Common myeloid progenitor, CD34-positive (primary cell): ENCODE measurements at regions not wholly inside any gene's neighbourhood (a gene's known extent, or its start where the extent isn't known, plus 50 kb on each side); places are given as distances from the start of the nearest gene placed in this dataset.

Experiments used
- CTCF ChIA-PET: fragments of 350-600 bp; sonication (Branson Sonifier 250); formaldehyde crosslinking; loops from one replicate; lab custom pipeline; 2021; ENCODE audit warnings: antibody characterized with exemption; lab: Charles Lee
- POLR2A ChIA-PET: fragments of 350-600 bp; sonication (Branson Sonifier 250); formaldehyde crosslinking; loops from one replicate; lab custom pipeline; 2021; ENCODE audit warnings: antibody characterized with exemption; lab: Charles Lee
- DNase-seq, 3 donors: peaks; one replicate each; pipeline versions ENCODE4 v3.0.0 to v3.0.0-alpha.2; 2013
- H3K27ac ChIP-seq, 2 experiments: 1 replicate in 1 of 2; 2 replicates in 1 of 2; pipeline ENCODE4 v1.7.0; 2013; ENCODE audit warnings: inconsistent platforms in 2 of 2, low read length in 2 of 2, mild to moderate bottlenecking in 2 of 2, low read depth in 1 of 2, moderate library complexity in 1 of 2; ENCODE audit not compliant: severe bottlenecking in 2 of 2, insufficient read depth in 1 of 2, poor library complexity in 1 of 2
- H3K27me3 ChIP-seq, 5 experiments: replicated peaks in 2 of 5; 1 replicate in 3 of 5; 2 replicates in 2 of 5; pipeline versions ENCODE4 v1.6.1 to v1.7.0; 2013; ENCODE audit warnings: low read length in 4 of 5, mild to moderate bottlenecking in 2 of 5, moderate library complexity in 2 of 5, inconsistent platforms in 1 of 5; ENCODE audit not compliant: insufficient read depth in 5 of 5, control insufficient read depth in 4 of 5
- H3K36me3 ChIP-seq, 4 experiments: 1 replicate in 2 of 4; 2 replicates in 2 of 4; pipeline versions ENCODE4 v1.6.1 to v1.7.0; 2013; ENCODE audit warnings: low read length in 3 of 4, control low read depth in 1 of 4, mild to moderate bottlenecking in 1 of 4; ENCODE audit not compliant: control insufficient read depth in 4 of 4, insufficient read depth in 4 of 4
- H3K4me1 ChIP-seq, 4 experiments: 1 replicate in 3 of 4; 2 replicates in 1 of 4; pipeline versions ENCODE4 v1.6.1 to v1.7.1; 2013; ENCODE audit warnings: low read length in 3 of 4, mild to moderate bottlenecking in 3 of 4, control low read depth in 1 of 4, inconsistent platforms in 1 of 4, moderate library complexity in 1 of 4; ENCODE audit not compliant: control insufficient read depth in 4 of 4, insufficient read depth in 4 of 4; ENCODE audit errors: control extremely low read depth in 1 of 4
- H3K4me3 ChIP-seq, 7 experiments: 1 replicate in 4 of 7; 2 replicates in 3 of 7; pipeline versions ENCODE4 v1.5.1 to v1.7.0; 2013; ENCODE audit warnings: mild to moderate bottlenecking in 7 of 7, low read length in 6 of 7, moderate library complexity in 6 of 7, inconsistent platforms in 2 of 7, low read depth in 2 of 7, control low read depth in 1 of 7; ENCODE audit not compliant: insufficient read depth in 4 of 7, control insufficient read depth in 1 of 7; ENCODE audit errors: extremely low read depth in 1 of 7
- H3K9me3 ChIP-seq, 5 experiments: 1 replicate in 4 of 5; 2 replicates in 1 of 5; pipeline versions ENCODE4 v1.6.1 to v1.7.1; 2013; ENCODE audit warnings: low read length in 4 of 5, mild to moderate bottlenecking in 2 of 5, inconsistent platforms in 1 of 5, low read depth in 1 of 5, moderate library complexity in 1 of 5; ENCODE audit not compliant: control insufficient read depth in 4 of 5, insufficient read depth in 2 of 5; ENCODE audit errors: control extremely low read depth in 1 of 5
- WGBS: methylation state at CpG from one replicate; pipeline ENCODE4 v1.1.5; 2013; ENCODE audit not compliant: insufficient coverage; 5-methylcytosine and 5-hydroxymethylcytosine counted together

DNA sequence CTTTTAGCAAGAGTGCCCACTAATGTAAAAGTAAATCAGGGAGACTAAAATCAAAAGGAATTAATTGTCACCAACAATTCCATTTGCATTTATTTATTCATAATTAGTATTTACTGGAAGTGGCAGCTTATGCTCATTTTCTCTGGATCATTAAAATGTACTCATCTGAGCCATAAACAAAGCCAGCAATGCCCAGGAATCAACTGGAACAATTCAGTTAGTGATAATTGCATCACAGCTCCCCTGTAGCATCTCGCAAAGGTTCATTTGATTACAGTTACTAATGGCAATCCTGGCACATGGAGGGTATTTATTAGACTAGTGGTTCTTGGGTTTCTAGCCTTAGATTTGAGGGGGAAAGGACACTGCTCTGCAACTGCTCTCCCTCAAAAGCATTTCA is 92.7 kb upstream of the C1orf21 start:
- no peaks in the 10 kb centered on the region for H3K27me3 ChIP-seq
- CTCF ChIA-PET: interaction anchor here (1.7 kb wide), 1 partner anchor 10 kb away, joined by 5 read pairs; no protein-coding TSS in a partner anchor
- H3K9me3 ChIP-seq: peaks cover 2 to 21% (median 7%) of the 10 kb centered on the region in 5 experiments
- H3K27ac ChIP-seq: no peak overlapping the region
- no peak overlapping the region for H3K4me3 ChIP-seq
- POLR2A ChIA-PET: no interaction called here
- no peak for DNase-seq
- no peaks in the 10 kb centered on the region for H3K36me3 ChIP-seq
- WGBS: no CpG with 5 or more reads among the region's 1 CpG
- H3K4me1 ChIP-seq: peaks cover 3 to 33% (median 19%) of the 10 kb centered on the region in 4 experiments

GRCh38 chr1:184296466-184297243 is 90.2 kb upstream of the C1orf21 start:
- peak overlapping the region in 1 of 2 experiments; percentile 52 for H3K27ac ChIP-seq
- 0% methylated on average over 4 of the region's 10 CpGs for WGBS
- H3K4me1 ChIP-seq: peaks cover 3 to 44% (median 23%) of the 10 kb centered on the region in 4 experiments
- CTCF ChIA-PET: interaction anchor here (0.7 to 1.5 kb wide), 2 partner anchors 13 to 259 kb away, joined by 3 read pairs; no protein-coding TSS in a partner anchor
- DNase-seq: peak; percentile 70 to 84 (median 78)
- no peaks in the 10 kb centered on the region for H3K27me3 ChIP-seq
- peaks cover 0 to 2% (median 0%) of the 10 kb centered on the region in 5 experiments for H3K9me3 ChIP-seq
- H3K4me3 ChIP-seq: peak overlapping the region in 2 of 7 experiments; percentile 30 to 32
- POLR2A ChIA-PET: no interaction called here
- H3K36me3 ChIP-seq: no peaks in the 10 kb centered on the region

GRCh38 chr1:184297244-184297750 is 89.5 kb upstream of the C1orf21 start:
- Histone ChIP-seq H3K27ac (peak overlapping the region in 1 of 2 experiments; percentile 52), H3K9me3 (peaks cover 0 to 2% (median 0%) of the 10 kb centered on the region in 5 experiments), H3K36me3 (no peaks in the 10 kb centered on the region), H3K27me3 (no peaks in the 10 kb centered on the region), H3K4me3 (no peak overlapping the region), H3K4me1 (peaks cover 3 to 44% (median 23%) of the 10 kb centered on the region in 4 experiments)
- WGBS: 91% methylated on average over 3 of the region's 3 CpGs
- CTCF ChIA-PET: interaction anchor here (0.7 to 1.5 kb wide), 2 partner anchors 12 to 258 kb away, joined by 3 read pairs; no protein-coding TSS in a partner anchor
- DNase-seq: no peak
- POLR2A ChIA-PET: no interaction called here

GRCh38 chr1:184298440-184299405 is 88.1 kb upstream of the C1orf21 start:
- Histone ChIP-seq H3K27ac (no peak overlapping the region), H3K9me3 (peaks cover 0 to 8% (median 0%) of the 10 kb centered on the region in 5 experiments), H3K4me3 (no peak overlapping the region), H3K27me3 (no peaks in the 10 kb centered on the region), H3K4me1 (peaks cover 3 to 44% (median 23%) of the 10 kb centered on the region in 4 experiments), H3K36me3 (no peaks in the 10 kb centered on the region)
- CTCF ChIA-PET: interaction anchor here (0.9 kb wide), 1 partner anchor 84 kb away, joined by 3 read pairs; no protein-coding TSS in a partner anchor
- DNase-seq: no peak
- POLR2A ChIA-PET: interaction anchor here (0.5 kb wide), 1 partner anchor 1449 kb away, joined by 4 read pairs; no protein-coding TSS in a partner anchor
- 96% methylated on average over 6 of the region's 6 CpGs for WGBS

DNA sequence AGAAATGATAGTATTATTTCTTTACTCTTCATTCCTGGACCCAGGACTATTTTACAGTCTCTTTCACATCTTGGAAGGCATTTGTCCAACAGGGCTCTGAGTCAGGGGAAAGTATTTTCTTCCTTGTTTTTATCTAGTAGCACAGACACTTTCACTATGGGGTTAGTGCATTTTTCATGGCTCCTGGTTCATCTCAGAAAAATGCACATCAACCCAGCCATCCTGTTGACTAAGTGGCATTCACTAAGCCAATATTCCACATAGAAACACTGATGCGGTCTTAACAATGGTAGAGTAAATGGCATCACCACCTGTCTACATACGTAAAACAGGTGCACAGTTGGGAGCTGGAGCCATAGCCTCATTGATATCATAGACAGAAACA is 87.4 kb upstream of the C1orf21 start:
- Histone ChIP-seq H3K27ac (no peak overlapping the region), H3K4me1 (peaks cover 3 to 44% (median 22%) of the 10 kb centered on the region in 4 experiments), H3K27me3 (no peaks in the 10 kb centered on the region), H3K36me3 (no peaks in the 10 kb centered on the region), H3K4me3 (no peak overlapping the region), H3K9me3 (peaks cover 0 to 14% (median 0%) of the 10 kb centered on the region in 5 experiments)
- no peak for DNase-seq
- whole genome bisulfite sequencing: 94% methylated on average over 2 of the region's 2 CpGs
- CTCF ChIA-PET: interaction anchor here (0.9 kb wide), 1 partner anchor 84 kb away, joined by 3 read pairs; no protein-coding TSS in a partner anchor
- POLR2A ChIA-PET: no interaction called here

DNA sequence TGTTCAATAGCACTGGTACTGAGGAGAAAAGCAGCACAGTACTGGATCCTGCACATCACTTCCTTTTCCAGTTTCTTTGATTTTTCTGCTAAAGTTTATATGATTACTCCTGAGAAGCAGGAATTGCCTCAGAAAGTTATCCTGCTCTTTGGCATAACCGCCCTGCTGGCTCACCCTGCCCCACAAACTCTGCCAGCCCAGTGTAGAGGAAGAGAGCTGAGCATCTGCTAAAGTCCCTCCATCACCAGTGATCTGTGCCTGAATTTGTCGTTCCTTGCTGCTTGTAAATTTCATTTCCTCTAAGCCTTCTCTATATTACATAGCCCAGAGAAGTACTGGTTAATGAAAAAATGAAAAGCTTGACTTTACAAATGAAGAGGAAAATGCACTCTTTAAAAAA is 87.0 kb upstream of the C1orf21 start:
- DNase-seq: no peak
- ChIA-PET CTCF (interaction anchor here (0.6 to 0.9 kb wide), 2 partner anchors 83 to 153 kb away, joined by 3 read pairs; no protein-coding TSS in a partner anchor), POLR2A (no interaction called here)
- Histone ChIP-seq H3K27me3 (no peaks in the 10 kb centered on the region), H3K4me1 (peaks cover 3 to 42% (median 22%) of the 10 kb centered on the region in 4 experiments), H3K9me3 (peaks cover 0 to 14% (median 0%) of the 10 kb centered on the region in 5 experiments), H3K36me3 (no peaks in the 10 kb centered on the region), H3K27ac (no peak overlapping the region), H3K4me3 (no peak overlapping the region)
- WGBS: 67% methylated on average over 1 of the region's 2 CpGs
